ENCODE measurements at regions not wholly inside any gene's neighbourhood (a gene's known extent, or its start where the extent isn't known, plus 50 kb on each side); places are given as distances from the start of the nearest gene placed in this dataset.
A peak's percentile ranks its signal among the peaks of the same experiment; 100 is the strongest.

GRCh38 chr10:78191301-78191700 is 157.6 kb downstream of the RPS24 start:
- TF ChIP-seq, protein P1, sequence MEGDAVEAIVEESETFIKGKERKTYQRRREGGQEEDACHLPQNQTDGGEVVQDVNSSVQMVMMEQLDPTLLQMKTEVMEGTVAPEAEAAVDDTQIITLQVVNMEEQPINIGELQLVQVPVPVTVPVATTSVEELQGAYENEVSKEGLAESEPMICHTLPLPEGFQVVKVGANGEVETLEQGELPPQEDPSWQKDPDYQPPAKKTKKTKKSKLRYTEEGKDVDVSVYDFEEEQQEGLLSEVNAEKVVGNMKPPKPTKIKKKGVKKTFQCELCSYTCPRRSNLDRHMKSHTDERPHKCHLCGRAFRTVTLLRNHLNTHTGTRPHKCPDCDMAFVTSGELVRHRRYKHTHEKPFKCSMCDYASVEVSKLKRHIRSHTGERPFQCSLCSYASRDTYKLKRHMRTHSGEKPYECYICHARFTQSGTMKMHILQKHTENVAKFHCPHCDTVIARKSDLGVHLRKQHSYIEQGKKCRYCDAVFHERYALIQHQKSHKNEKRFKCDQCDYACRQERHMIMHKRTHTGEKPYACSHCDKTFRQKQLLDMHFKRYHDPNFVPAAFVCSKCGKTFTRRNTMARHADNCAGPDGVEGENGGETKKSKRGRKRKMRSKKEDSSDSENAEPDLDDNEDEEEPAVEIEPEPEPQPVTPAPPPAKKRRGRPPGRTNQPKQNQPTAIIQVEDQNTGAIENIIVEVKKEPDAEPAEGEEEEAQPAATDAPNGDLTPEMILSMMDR (IDR thresholded peaks at IDR 0.05; ENCODE audit: insufficient read depth, low read depth, low read length): no peak
- H3K4me3 ChIP-seq (ENCODE audit: low read depth, low read length): no peak overlapping the region
- no peak for DNase-seq (ENCODE audit: low read depth)

DNA sequence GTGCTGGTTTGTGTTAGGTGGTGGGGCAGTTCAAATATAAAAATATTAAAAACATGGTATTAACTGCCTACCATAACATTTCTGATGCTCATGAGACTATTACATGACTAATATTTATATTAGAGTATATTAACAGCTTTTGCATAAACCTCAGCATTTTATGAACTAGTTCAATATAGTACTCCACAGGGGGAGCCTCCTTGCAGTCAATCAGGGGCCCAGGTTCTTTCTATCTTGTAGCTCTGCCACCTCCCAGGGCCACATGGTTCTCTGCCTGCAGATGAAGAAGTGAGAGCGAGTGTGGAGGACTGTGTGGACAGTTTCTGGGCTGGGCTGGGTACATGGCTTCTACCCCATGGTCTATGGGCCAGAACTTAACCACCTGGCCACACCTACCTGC is 159.5 kb downstream of the RPS24 start:
- no peak for DNase-seq (ENCODE audit: low read depth)
- TF ChIP-seq, protein P1 (IDR thresholded peaks at IDR 0.05; ENCODE audit: insufficient read depth, low read depth, low read length): no peak
- H3K4me3 ChIP-seq (ENCODE audit: low read depth, low read length): no peak overlapping the region

DNA sequence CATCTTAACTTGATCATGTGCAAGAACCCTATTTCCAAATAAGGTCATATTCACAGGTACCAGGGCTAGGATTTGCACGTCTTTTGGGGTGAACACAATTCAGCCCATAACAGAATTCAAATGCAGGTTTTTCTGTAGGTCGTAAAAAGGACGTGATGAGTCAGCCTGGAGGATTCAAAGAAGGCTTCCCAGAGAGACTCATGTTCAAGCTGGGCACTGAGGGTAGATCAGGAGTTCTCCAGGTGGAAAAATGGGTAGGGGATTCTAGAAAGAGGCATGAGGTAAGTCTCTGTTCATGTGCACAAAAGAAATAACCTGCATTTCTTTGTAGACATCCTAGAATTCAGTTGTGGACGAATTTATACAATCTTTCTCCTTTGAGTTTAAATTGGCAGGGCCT is 160.4 kb downstream of the RPS24 start:
- DNase-seq (ENCODE audit: low read depth): no peak
- TF ChIP-seq, protein P1 (IDR thresholded peaks at IDR 0.05; ENCODE audit: insufficient read depth, low read depth, low read length): no peak
- H3K4me3 ChIP-seq (ENCODE audit: low read depth, low read length): no peak overlapping the region

GRCh38 chr10:78194539-78195402 is 161.1 kb downstream of the RPS24 start:
- TF ChIP-seq, protein P1 (IDR thresholded peaks at IDR 0.05; ENCODE audit: insufficient read depth, low read depth, low read length): no peak
- no peak overlapping the region for H3K4me3 ChIP-seq (ENCODE audit: low read depth, low read length)
- DNase-seq (ENCODE audit: low read depth): no peak

- no peak for DNase-seq (ENCODE audit: low read depth)
- no peak overlapping the region for H3K4me3 ChIP-seq (ENCODE audit: low read depth, low read length)
- TF ChIP-seq, protein P1 (IDR thresholded peaks at IDR 0.05; ENCODE audit: insufficient read depth, low read depth, low read length): no peak
These were observed 162.7 kb downstream of the RPS24 start for GRCh38 chr10:78196396-78196795.

GRCh38 chr10:78196964-78197363 is 163.3 kb downstream of the RPS24 start:
- peak; percentile 20 for DNase-seq (ENCODE audit: low read depth)
- H3K4me3 ChIP-seq (ENCODE audit: low read depth, low read length): no peak overlapping the region
- TF ChIP-seq, protein P1 (IDR thresholded peaks at IDR 0.05; ENCODE audit: insufficient read depth, low read depth, low read length): no peak

Data from fibroblast of villous mesenchyme (primary cell).